ENCODE measurements at regions not wholly inside any gene's neighbourhood (a gene's known extent, or its start where the extent isn't known, plus 50 kb on each side); places are given as distances from the start of the nearest gene placed in this dataset.

- TF ChIP-seq CTCF (IDR thresholded peaks at IDR 0.05; ENCODE audit: low read depth, low read length) = no peak
- no peak for DNase-seq (ENCODE audit: extremely low read depth, low read depth)
Measured at GRCh38 chr11:34745195-34745594, 124.3 kb downstream of the EHF start.

- no peak for TF ChIP-seq CTCF (IDR thresholded peaks at IDR 0.05; ENCODE audit: low read depth, low read length)
- DNase-seq (ENCODE audit: extremely low read depth, low read depth) = no peak
Measured at GRCh38 chr11:34744511-34744910, 123.6 kb downstream of the EHF start.

- no peak for DNase-seq (ENCODE audit: extremely low read depth, low read depth)
- no peak for TF ChIP-seq CTCF (IDR thresholded peaks at IDR 0.05; ENCODE audit: low read depth, low read length)
Measured at GRCh38 chr11:34738237-34738636, 117.3 kb downstream of the EHF start.

GRCh38 chr11:34732831-34733230 lies 111.9 kb downstream of the EHF start:
- DNase-seq (ENCODE audit: extremely low read depth, low read depth) = no peak
- TF ChIP-seq CTCF (IDR thresholded peaks at IDR 0.05; ENCODE audit: low read depth, low read length) = no peak

- no peak for DNase-seq (ENCODE audit: extremely low read depth, low read depth)
- no peak for TF ChIP-seq CTCF (IDR thresholded peaks at IDR 0.05; ENCODE audit: low read depth, low read length)
Measured at GRCh38 chr11:34731603-34732002, 110.7 kb downstream of the EHF start.

- no peak for TF ChIP-seq CTCF (IDR thresholded peaks at IDR 0.05; ENCODE audit: low read depth, low read length)
- no peak for DNase-seq (ENCODE audit: extremely low read depth, low read depth)
Measured at GRCh38 chr11:34730544-34731295, 109.8 kb downstream of the EHF start.

- no peak for TF ChIP-seq CTCF (IDR thresholded peaks at IDR 0.05; ENCODE audit: low read depth, low read length)
- no peak for DNase-seq (ENCODE audit: extremely low read depth, low read depth)
Measured at GRCh38 chr11:34728609-34729008, 107.7 kb downstream of the EHF start.

Data from AG09319 (cell line).